ENCODE measurements at regions not wholly inside any gene's neighbourhood (a gene's known extent, or its start where the extent isn't known, plus 50 kb on each side); places are given as distances from the start of the nearest gene placed in this dataset.
"Not testable (repeated sequence)": the region's sequence is repeated elsewhere in the genome, so short reads cannot be mapped to it uniquely, and the experiment has no call there.

- no peak for DNase-seq (ENCODE audit: low read depth in 2 of 3, low spot score in 2 of 3)
These were observed 62.6 kb upstream of the EN2 start for GRCh38 chr7:155395176-155395797.

DNA sequence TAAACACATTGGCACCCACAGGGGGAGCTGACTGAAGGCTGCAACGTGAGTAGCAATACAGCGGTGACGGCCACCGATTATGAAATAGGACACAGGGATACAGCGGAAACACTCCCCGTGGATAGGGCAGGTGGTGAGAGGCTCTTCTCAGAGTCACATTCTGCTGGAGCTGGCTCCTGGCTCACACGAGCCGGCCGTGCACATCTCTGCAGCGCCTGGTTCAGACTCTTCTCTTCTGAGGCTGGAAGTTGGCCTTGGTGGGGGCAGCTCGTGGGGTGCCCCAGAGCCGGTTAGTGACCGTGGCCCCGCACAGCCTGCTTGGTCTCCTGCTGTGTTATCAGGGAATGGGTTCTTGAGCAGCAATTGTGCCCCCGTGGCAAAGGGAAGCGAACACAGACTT, 61.3 kb upstream of the EN2 start:
- DNase-seq (ENCODE audit: low read depth in 2 of 3, low spot score in 2 of 3) = no peak

- DNase-seq (ENCODE audit: low read depth in 2 of 3, low spot score in 2 of 3) = not testable (repeated sequence)
These were observed 59.9 kb upstream of the EN2 start for GRCh38 chr7:155397758-155398714.

DNA sequence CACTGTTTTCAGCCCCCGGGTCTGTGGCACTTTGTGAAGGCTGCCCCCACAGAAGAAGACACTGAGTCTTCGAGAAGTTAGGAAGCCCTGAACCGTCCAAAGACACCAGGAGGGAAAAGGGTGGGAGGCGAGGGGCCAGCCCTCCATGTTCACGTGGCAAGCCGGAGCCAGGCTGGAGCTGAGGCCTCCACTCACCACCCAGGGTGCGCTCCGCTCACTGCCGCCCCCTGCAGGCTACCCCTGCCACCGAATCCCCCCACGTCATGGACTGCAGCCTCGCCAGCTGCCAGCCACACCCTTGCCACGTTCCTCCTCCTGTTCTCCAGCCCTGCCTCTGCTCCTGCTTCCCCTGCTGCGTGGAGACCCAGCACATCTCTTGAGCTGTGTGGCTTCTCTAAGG, 59.0 kb upstream of the EN2 start:
- DNase-seq (ENCODE audit: low read depth in 2 of 3, low spot score in 2 of 3) = no peak

- no peak for DNase-seq (ENCODE audit: low read depth in 2 of 3, low spot score in 2 of 3)
These were observed 58.4 kb upstream of the EN2 start for GRCh38 chr7:155399577-155399976.

GRCh38 chr7:155401231-155401630, 56.7 kb upstream of the EN2 start:
- no peak for DNase-seq (ENCODE audit: low read depth in 2 of 3, low spot score in 2 of 3)

DNA sequence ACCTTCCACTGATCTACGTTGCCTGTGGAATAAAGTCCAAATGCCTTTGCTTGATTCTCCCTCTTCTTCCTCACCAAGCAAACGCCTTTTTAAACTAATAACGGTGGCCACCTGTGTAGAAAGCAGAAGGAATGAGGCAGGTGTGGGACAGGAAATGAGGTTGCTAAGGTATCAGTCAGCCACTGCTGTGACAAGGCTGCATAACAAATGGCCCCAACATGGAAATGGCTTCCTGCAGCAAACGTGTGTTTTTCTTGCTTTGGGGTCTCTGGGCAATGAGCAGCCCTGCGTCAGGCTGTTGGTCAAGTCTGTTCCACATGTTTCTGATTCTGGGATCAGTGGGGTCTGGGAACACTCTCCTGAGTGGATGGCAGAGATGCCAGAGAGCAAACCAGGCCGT, 56.0 kb upstream of the EN2 start:
- DNase-seq (ENCODE audit: low read depth in 2 of 3, low spot score in 2 of 3) = no peak

- no peak for DNase-seq (ENCODE audit: low read depth in 2 of 3, low spot score in 2 of 3)
These were observed 55.0 kb upstream of the EN2 start for GRCh38 chr7:155402941-155403340.

- no peak for DNase-seq (ENCODE audit: low read depth in 2 of 3, low spot score in 2 of 3)
These were observed 53.0 kb upstream of the EN2 start for GRCh38 chr7:155404976-155405375.

DNA sequence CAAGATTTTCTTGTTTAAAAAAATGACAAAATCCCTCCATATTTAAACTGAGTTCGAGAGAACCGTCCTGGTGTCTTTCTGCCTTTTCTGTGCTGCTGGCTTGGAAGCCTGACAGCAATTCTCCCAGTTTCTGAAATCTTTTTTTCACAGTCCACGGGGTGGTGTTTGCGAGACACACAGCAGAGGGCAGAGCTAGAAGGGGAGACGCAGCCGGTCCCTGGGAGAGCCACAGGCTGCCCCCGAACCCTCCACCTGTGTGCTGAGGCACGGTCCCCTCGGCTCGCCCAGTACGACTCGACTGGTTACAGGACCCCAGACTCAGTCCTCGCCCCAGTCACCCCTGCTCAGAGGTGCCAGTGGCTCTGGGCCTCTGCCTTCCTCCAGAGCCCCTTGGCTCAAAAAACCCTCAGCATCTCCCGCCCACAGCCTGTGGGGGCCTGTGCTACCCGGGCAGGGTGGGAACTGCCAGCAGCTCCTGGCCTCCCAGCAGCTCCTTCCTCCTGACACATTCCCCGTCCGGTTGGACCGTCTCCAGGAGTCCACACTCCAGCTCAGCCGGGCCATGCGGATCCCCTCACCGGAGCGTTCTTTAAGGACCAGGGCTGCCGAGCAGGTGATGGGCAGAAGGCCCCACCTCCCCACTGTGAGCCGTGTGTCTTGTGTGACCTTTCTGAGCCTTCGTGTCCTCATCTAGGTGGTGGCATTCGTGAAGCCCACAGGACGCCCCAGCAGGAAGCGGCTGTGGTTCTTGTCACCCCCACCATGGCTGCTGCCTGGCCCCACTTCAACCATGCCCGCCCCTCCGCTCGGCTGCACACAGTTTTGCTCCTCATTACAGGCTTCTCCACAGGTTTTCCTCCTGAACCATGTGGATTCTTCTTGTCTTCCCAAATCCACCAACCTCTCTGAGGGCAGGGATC, 52.3 kb upstream of the EN2 start:
- DNase-seq (ENCODE audit: low read depth in 2 of 3, low spot score in 2 of 3) = no peak

DNA sequence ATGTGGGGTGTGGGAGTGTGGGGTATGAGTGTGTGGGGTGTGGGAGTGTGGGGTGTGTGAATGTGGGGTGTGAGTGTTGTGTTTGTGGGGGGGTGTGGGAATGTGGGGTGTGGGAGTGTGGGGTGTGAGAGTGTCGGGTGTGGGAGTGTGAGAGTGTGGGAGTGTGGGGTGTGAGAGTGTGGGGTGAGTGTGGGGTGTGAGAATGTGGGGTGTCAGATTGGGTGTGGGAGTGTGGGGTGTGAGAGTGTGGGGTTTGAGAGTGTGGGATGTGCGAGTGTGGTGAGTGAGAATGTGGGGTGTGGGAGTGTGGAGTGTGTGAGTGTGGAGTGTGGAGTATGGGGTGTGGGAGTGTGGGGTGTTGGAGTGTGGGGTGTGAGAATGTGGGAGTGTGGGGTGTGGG, 50.1 kb upstream of the EN2 start:
- no peak for DNase-seq (ENCODE audit: low read depth in 2 of 3, low spot score in 2 of 3)

Data from activated CD8-positive, alpha-beta memory T cell treated with anti-CD3 and anti-CD28 coated beads for 48 hours (primary cell).